Loucy (cell line): ENCODE measurements at regions not wholly inside any gene's neighbourhood (a gene's known extent, or its start where the extent isn't known, plus 50 kb on each side); places are given as distances from the start of the nearest gene placed in this dataset.
A peak's percentile ranks its signal among the peaks of the same experiment; 100 is the strongest.

ENCODE experiments used
- H2AFZ ChIP-seq: fragments of 200-600 bp; sonication (generic); 2 replicates; pipeline ENCODE4 v1.6.0; 2016; ENCODE audit warnings: antibody characterized with exemption, mild to moderate bottlenecking, low read length, moderate library complexity
- H3F3A ChIP-seq: fragments of 200-600 bp; 2 replicates; pipeline ENCODE4 v1.6.0; 2016; ENCODE audit warnings: antibody characterized with exemption, low read depth, mild to moderate bottlenecking
- H3K27me3 ChIP-seq: fragments of 200-600 bp; sonication (generic); 2 replicates; pipeline ENCODE4 v1.6.1; 2014; ENCODE audit warnings: low read length, mild to moderate bottlenecking; ENCODE audit not compliant: insufficient read depth, poor library complexity, severe bottlenecking
- H3K36me3 ChIP-seq: fragments of 200-600 bp; sonication (generic); 2 replicates; pipeline ENCODE4 v1.6.1; 2016; ENCODE audit warnings: low read length; ENCODE audit not compliant: insufficient read depth
- H3K4me1 ChIP-seq: fragments of 200-600 bp; sonication (generic); 2 replicates; pipeline ENCODE4 v1.5.1; 2014; ENCODE audit warnings: low read length, mild to moderate bottlenecking; ENCODE audit not compliant: insufficient read depth, poor library complexity, severe bottlenecking
- H3K4me2 ChIP-seq: fragments of 200-600 bp; sonication (generic); 2 replicates; pipeline ENCODE4 v1.6.0; 2014; ENCODE audit warnings: antibody characterized with exemption, low read length, low read depth, mild to moderate bottlenecking; ENCODE audit not compliant: poor library complexity, severe bottlenecking
- H3K4me3 ChIP-seq: fragments of 200-600 bp; sonication (generic); 2 replicates; pipeline ENCODE4 v1.5.1; 2014; ENCODE audit warnings: low read length, mild to moderate bottlenecking, mixed read lengths; ENCODE audit not compliant: poor library complexity, severe bottlenecking
- H3K79me2 ChIP-seq: fragments of 200-600 bp; sonication (generic); 2 replicates; pipeline ENCODE4 v1.6.1; 2014; ENCODE audit warnings: low read length; ENCODE audit not compliant: insufficient read depth
- H3K9ac ChIP-seq: fragments of 200-600 bp; sonication (generic); 2 replicates; pipeline ENCODE4 v1.6.0; 2014; ENCODE audit warnings: mild to moderate bottlenecking, low read depth, low read length, moderate library complexity; ENCODE audit not compliant: poor library complexity, severe bottlenecking
- H3K9me2 ChIP-seq: fragments of 200-600 bp; sonication (generic); replicated peaks from 2 replicates; pipeline ENCODE4 v1.6.1; 2016; ENCODE audit warnings: low read depth, low read length, mixed read lengths
- H3K9me3 ChIP-seq: fragments of 200-600 bp; sonication (generic); 2 replicates; pipeline ENCODE4 v1.6.1; 2014; ENCODE audit warnings: mild to moderate bottlenecking, antibody characterized with exemption, low read length, low read depth; ENCODE audit not compliant: insufficient read depth
- H4K20me1 ChIP-seq: fragments of 200-600 bp; sonication (generic); 2 replicates; pipeline ENCODE4 v1.6.0; 2014; ENCODE audit warnings: antibody characterized with exemption, low read length, mild to moderate bottlenecking; ENCODE audit not compliant: insufficient read depth, poor library complexity, severe bottlenecking
- EZH2phosphoT487 ChIP-seq: fragments of 200-600 bp; IDR thresholded peaks from 2 replicates; pipeline ENCODE4 v1.6.1; 2018; ENCODE audit warnings: antibody characterized with exemption, mild to moderate bottlenecking, moderate library complexity, borderline replicate concordance
- TF ChIP-seq, protein P1 (sequence below): fragments of 200-600 bp; sonication (generic); conservative IDR thresholded peaks from 2 replicates; pipeline ENCODE4 v1.5.1; 2014; ENCODE audit warnings: mild to moderate bottlenecking, antibody characterized with exemption, low read length

DNA sequence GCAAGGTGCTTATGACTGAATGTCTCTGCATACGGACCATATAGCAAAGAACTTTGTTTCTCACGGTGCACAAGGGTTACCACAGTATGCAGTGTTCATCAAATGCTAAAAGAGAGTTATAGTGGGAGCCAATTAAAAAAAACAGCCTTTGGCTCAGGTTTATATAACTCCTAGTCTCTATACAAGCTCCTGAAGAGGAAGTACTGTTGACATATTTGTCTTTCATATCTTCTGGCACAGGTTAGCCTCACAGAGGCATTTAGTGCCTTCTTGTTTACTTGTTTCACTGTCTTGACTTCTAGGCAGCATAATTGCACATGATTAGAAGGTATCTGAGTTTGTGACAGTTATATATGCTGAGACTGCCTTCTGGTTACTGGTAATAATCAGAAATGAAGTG lies 158.8 kb upstream of the FAM47C start:
- Histone ChIP-seq H3K36me3 (no peaks in the 10 kb centered on the region), H3K4me3 (no peak overlapping the region), H3F3A (no peaks in the 10 kb centered on the region), H3K9ac (no peak overlapping the region), H4K20me1 (no peaks in the 10 kb centered on the region), H3K9me2 (no peaks in the 10 kb centered on the region), H3K4me1 (no peaks in the 10 kb centered on the region), H3K9me3 (no peaks in the 10 kb centered on the region), H3K79me2 (no peaks in the 10 kb centered on the region), H2AFZ (no peak overlapping the region), H3K4me2 (no peak overlapping the region), H3K27me3 (no peaks in the 10 kb centered on the region)
- no peak for TF ChIP-seq EZH2phosphoT487
- TF ChIP-seq, protein P1, sequence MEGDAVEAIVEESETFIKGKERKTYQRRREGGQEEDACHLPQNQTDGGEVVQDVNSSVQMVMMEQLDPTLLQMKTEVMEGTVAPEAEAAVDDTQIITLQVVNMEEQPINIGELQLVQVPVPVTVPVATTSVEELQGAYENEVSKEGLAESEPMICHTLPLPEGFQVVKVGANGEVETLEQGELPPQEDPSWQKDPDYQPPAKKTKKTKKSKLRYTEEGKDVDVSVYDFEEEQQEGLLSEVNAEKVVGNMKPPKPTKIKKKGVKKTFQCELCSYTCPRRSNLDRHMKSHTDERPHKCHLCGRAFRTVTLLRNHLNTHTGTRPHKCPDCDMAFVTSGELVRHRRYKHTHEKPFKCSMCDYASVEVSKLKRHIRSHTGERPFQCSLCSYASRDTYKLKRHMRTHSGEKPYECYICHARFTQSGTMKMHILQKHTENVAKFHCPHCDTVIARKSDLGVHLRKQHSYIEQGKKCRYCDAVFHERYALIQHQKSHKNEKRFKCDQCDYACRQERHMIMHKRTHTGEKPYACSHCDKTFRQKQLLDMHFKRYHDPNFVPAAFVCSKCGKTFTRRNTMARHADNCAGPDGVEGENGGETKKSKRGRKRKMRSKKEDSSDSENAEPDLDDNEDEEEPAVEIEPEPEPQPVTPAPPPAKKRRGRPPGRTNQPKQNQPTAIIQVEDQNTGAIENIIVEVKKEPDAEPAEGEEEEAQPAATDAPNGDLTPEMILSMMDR = no peak

DNA sequence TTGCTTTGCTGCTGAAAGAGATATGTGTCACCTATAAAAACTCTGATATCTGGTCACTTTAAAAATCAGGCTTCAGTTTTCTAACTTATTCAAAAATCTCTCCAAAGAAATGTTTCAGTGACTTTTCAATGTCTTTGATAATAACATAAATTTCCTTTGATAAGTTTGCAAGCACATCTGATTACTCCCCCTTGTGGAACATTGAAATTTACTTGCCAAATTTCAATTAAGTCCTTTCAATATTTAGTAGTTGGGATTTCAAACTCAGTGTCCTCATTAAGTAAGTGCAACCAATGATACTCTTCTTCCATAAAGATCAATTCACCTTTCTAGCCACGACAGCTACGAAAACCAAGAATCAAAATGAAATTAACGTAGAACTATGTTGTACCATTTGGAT lies 151.3 kb upstream of the FAM47C start:
- Histone ChIP-seq H3K4me1 (no peaks in the 10 kb centered on the region), H3K9me3 (no peaks in the 10 kb centered on the region), H3K79me2 (no peaks in the 10 kb centered on the region), H3K9ac (no peak overlapping the region), H2AFZ (no peak overlapping the region), H3K4me2 (no peak overlapping the region), H3K27me3 (no peaks in the 10 kb centered on the region), H3K9me2 (no peaks in the 10 kb centered on the region), H3K4me3 (no peak overlapping the region), H4K20me1 (no peaks in the 10 kb centered on the region), H3K36me3 (no peaks in the 10 kb centered on the region), H3F3A (no peaks in the 10 kb centered on the region)
- no peak for TF ChIP-seq EZH2phosphoT487
- TF ChIP-seq, protein P1 = peak; percentile 37

DNA sequence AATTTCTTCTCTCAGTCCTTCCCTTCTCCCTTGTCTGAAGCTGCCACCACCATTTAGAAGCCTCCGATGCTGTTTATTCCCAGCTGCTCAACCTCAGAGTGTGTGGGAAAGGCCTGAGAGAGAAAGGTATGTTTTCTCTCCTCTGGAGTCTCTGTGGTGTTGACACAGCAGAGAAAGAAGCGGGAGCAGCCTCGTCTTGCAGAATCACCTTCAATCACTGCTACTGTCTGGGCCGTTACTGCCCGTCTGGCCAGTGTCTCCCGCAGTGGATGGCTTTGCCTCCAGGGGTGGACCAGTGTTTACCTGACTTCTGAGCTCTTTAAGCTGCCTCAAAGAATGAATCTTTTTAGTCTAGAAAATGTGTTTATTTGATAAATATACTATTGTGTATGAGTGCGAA lies 148.9 kb upstream of the FAM47C start:
- no peaks in the 10 kb centered on the region for H4K20me1 ChIP-seq
- no peak overlapping the region for H2AFZ ChIP-seq
- no peaks in the 10 kb centered on the region for H3K79me2 ChIP-seq
- H3K9me2 ChIP-seq = no peaks in the 10 kb centered on the region
- TF ChIP-seq, protein P1 = no peak
- TF ChIP-seq EZH2phosphoT487 = no peak
- no peak overlapping the region for H3K4me3 ChIP-seq
- no peaks in the 10 kb centered on the region for H3K36me3 ChIP-seq
- H3K9ac ChIP-seq = no peak overlapping the region
- no peaks in the 10 kb centered on the region for H3F3A ChIP-seq
- H3K4me2 ChIP-seq = no peak overlapping the region
- H3K27me3 ChIP-seq = no peaks in the 10 kb centered on the region
- H3K4me1 ChIP-seq = no peaks in the 10 kb centered on the region
- H3K9me3 ChIP-seq = no peaks in the 10 kb centered on the region
